Fibroblast of lung (primary cell): ENCODE measurements at regions not wholly inside any gene's neighbourhood (a gene's known extent, or its start where the extent isn't known, plus 50 kb on each side); places are given as distances from the start of the nearest gene placed in this dataset.

ENCODE experiments used
- DNase-seq, 2 donors: peaks; one replicate each; pipeline versions ENCODE4 v3.0.0 to v3.0.0-alpha.2; 2010; ENCODE audit warnings: low read depth in 2 of 2
- H2AFZ ChIP-seq: 2 replicates; pipeline ENCODE4 v1.5.1; 2012; ENCODE audit warnings: low read length, control low read depth, inconsistent platforms
- H3K27ac ChIP-seq: 2 replicates; pipeline ENCODE4 v1.5.1; 2011; ENCODE audit warnings: low read length, control low read depth; ENCODE audit not compliant: insufficient read depth
- H3K27me3 ChIP-seq: 2 replicates; pipeline ENCODE4 v1.5.1; 2011; ENCODE audit warnings: mild to moderate bottlenecking, low read length; ENCODE audit not compliant: control insufficient read depth, insufficient read depth
- H3K36me3 ChIP-seq: 2 replicates; pipeline ENCODE4 v1.5.1; 2011; ENCODE audit warnings: low read length; ENCODE audit not compliant: control insufficient read depth, insufficient read depth
- H3K4me1 ChIP-seq: 2 replicates; pipeline ENCODE4 v1.5.1; 2011; ENCODE audit warnings: low read length; ENCODE audit not compliant: control insufficient read depth, insufficient read depth; ENCODE audit errors: extremely low read depth
- H3K4me2 ChIP-seq: 2 replicates; pipeline ENCODE4 v1.5.1; 2011; ENCODE audit warnings: low read length, control low read depth; ENCODE audit not compliant: insufficient read depth; ENCODE audit errors: extremely low read depth
- H3K4me3 ChIP-seq, 4 experiments: fragments of 200-600 bp in 1 of 4; sonication (generic) in 1 of 4; replicated peaks in 1 of 4; 2 replicates each; pipeline ENCODE4 v1.5.1; 2011 to 2016; ENCODE audit warnings: low read length in 4 of 4, low read depth in 3 of 4, mild to moderate bottlenecking in 3 of 4, control low read depth in 2 of 4, inconsistent platforms in 1 of 4, mixed read lengths in 1 of 4; ENCODE audit not compliant: insufficient read depth in 1 of 4; ENCODE audit errors: control extremely low read depth in 1 of 4
- H3K79me2 ChIP-seq: 2 replicates; pipeline ENCODE4 v1.5.1; 2012; ENCODE audit warnings: mild to moderate bottlenecking, low read length, inconsistent platforms; ENCODE audit not compliant: control insufficient read depth, insufficient read depth
- H3K9ac ChIP-seq: 2 replicates; pipeline ENCODE4 v1.5.1; 2011; ENCODE audit warnings: mild to moderate bottlenecking, low read length, control low read depth; ENCODE audit not compliant: insufficient read depth
- H3K9me3 ChIP-seq: 2 replicates; pipeline ENCODE4 v1.5.1; 2012; ENCODE audit warnings: low read depth, low read length; ENCODE audit not compliant: control insufficient read depth, insufficient read depth
- H4K20me1 ChIP-seq: 2 replicates; pipeline ENCODE4 v1.5.1; 2011; ENCODE audit warnings: low read length; ENCODE audit not compliant: control insufficient read depth, insufficient read depth; ENCODE audit errors: extremely low read depth
- EZH2 ChIP-seq: IDR thresholded peaks from 2 replicates; pipeline ENCODE4 v1.5.1; 2012; ENCODE audit warnings: low read length, control low read depth, mild to moderate bottlenecking; ENCODE audit errors: missing control alignments
- TF ChIP-seq, protein P1 (sequence below), 2 donors: IDR thresholded peaks in 1 of 2; conservative IDR thresholded peaks in 1 of 2; 1 replicate in 1 of 2; 2 replicates in 1 of 2; pipeline ENCODE4 v1.5.1; 2011 to 2012; ENCODE audit warnings: low read length in 2 of 2, control low read depth in 1 of 2, inconsistent platforms in 1 of 2, low read depth in 1 of 2, mild to moderate bottlenecking in 1 of 2

DNA sequence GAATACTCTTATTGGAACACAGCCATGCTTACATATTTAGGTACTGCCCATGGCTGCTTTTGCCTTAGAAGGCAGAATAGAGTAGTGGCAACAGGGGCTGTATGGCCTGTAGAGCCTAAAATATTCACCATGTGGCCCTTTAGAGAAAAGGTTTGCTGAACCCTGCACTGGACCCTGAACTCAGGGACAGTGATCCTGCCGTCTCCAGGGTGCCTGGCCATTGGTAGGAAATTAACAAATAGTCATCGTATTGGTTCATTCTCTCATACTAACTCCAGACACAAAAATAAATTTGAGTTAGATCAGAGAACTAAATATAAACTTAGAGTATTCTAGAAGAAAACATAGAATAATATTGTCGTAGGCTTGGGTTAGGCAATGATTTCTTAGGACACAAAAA is 181.4 kb downstream of the BCAS1 start:
- H3K9ac ChIP-seq, result no peak overlapping the region
- no peak overlapping the region for H2AFZ ChIP-seq
- H3K27me3 ChIP-seq, result no peaks in the 10 kb centered on the region
- no peaks in the 10 kb centered on the region for H3K79me2 ChIP-seq
- H3K4me3 ChIP-seq, result no peak overlapping the region
- H3K4me1 ChIP-seq, result peaks cover 5% of the 10 kb centered on the region
- TF ChIP-seq EZH2, result no peak
- TF ChIP-seq, protein P1, sequence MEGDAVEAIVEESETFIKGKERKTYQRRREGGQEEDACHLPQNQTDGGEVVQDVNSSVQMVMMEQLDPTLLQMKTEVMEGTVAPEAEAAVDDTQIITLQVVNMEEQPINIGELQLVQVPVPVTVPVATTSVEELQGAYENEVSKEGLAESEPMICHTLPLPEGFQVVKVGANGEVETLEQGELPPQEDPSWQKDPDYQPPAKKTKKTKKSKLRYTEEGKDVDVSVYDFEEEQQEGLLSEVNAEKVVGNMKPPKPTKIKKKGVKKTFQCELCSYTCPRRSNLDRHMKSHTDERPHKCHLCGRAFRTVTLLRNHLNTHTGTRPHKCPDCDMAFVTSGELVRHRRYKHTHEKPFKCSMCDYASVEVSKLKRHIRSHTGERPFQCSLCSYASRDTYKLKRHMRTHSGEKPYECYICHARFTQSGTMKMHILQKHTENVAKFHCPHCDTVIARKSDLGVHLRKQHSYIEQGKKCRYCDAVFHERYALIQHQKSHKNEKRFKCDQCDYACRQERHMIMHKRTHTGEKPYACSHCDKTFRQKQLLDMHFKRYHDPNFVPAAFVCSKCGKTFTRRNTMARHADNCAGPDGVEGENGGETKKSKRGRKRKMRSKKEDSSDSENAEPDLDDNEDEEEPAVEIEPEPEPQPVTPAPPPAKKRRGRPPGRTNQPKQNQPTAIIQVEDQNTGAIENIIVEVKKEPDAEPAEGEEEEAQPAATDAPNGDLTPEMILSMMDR (conservative IDR thresholded peaks at IDR 0.05 in 1 of 2, IDR thresholded peaks at IDR 0.05 in 1 of 2; ENCODE audit: low read depth in 1 of 2, low read length in 2 of 2), result no peak
- no peak overlapping the region for H3K4me2 ChIP-seq
- H3K27ac ChIP-seq, result no peak overlapping the region
- H3K36me3 ChIP-seq, result no peaks in the 10 kb centered on the region
- H3K9me3 ChIP-seq, result no peaks in the 10 kb centered on the region
- H4K20me1 ChIP-seq, result no peaks in the 10 kb centered on the region
- DNase-seq, result no peak

DNA sequence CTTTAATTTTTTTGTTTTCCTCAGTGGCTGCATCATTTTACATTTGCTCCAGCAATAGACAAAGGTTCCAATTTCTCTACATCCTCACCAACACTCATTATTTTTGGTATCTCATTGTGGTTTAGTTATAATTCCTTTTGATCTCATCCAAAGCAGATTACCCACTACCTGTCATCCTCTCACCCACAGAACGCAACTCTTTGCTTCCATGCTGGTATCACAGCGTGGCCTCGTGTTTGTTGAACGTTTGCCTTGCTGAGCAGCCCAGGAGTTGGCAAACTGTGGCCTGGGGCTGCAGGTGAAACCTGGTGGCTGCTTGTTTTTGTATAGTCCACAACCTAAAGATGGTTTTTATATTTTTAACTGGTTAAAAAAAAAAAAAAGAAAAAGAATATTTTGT is 181.9 kb downstream of the BCAS1 start:
- no peak overlapping the region for H3K27ac ChIP-seq

DNA sequence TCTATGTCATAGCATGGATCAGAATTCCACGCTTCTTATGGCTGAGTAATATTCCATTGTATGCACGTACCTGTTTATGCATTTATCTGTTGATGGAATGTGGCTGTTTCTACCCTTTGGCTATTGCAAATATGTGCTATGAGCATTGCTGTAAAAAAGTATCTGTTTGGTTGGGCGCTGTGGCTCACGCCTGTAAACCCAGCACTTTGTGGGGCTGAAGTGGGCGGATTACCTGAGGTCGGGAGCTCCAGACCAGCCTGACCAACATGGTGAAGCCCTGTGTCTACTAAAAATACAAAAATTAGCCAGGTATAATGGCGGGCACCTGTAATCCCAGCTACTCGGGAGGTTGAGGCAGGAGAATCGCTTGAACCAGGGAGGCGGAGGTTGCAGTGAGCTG is 182.4 kb downstream of the BCAS1 start:
- Histone ChIP-seq H3K9me3 (no peaks in the 10 kb centered on the region), H3K27ac (no peak overlapping the region), H3K27me3 (no peaks in the 10 kb centered on the region), H3K9ac (no peak overlapping the region), H3K36me3 (no peaks in the 10 kb centered on the region), H3K4me2 (no peak overlapping the region), H4K20me1 (no peaks in the 10 kb centered on the region), H3K79me2 (no peaks in the 10 kb centered on the region), H3K4me3 (no peak overlapping the region), H3K4me1 (peaks cover 8% of the 10 kb centered on the region), H2AFZ (no peak overlapping the region)
- TF ChIP-seq, protein P1 (conservative IDR thresholded peaks at IDR 0.05 in 1 of 2, IDR thresholded peaks at IDR 0.05 in 1 of 2; ENCODE audit: low read depth in 1 of 2, low read length in 2 of 2), result no peak
- TF ChIP-seq EZH2, result no peak
- no peak for DNase-seq

More for the DNA sequence above, 181.9 kb downstream of the BCAS1 start:
- DNase-seq, result no peak
- Histone ChIP-seq H3K9me3 (no peaks in the 10 kb centered on the region), H2AFZ (no peak overlapping the region), H3K36me3 (no peaks in the 10 kb centered on the region), H3K9ac (no peak overlapping the region), H3K79me2 (no peaks in the 10 kb centered on the region), H4K20me1 (no peaks in the 10 kb centered on the region), H3K4me1 (peaks cover 7% of the 10 kb centered on the region), H3K4me3 (no peak overlapping the region), H3K27me3 (no peaks in the 10 kb centered on the region), H3K4me2 (no peak overlapping the region)
- TF ChIP-seq EZH2, result no peak
- TF ChIP-seq, protein P1 (conservative IDR thresholded peaks at IDR 0.05 in 1 of 2, IDR thresholded peaks at IDR 0.05 in 1 of 2; ENCODE audit: low read depth in 1 of 2, low read length in 2 of 2), result no peak
